D721Med (cell line): ENCODE measurements at regions not wholly inside any gene's neighbourhood (a gene's known extent, or its start where the extent isn't known, plus 50 kb on each side); places are given as distances from the start of the nearest gene placed in this dataset.
"Not testable (repeated sequence)": the region's sequence is repeated elsewhere in the genome, so short reads cannot be mapped to it uniquely, and the experiment has no call there.

ENCODE experiments used
- DNase-seq: peaks from one replicate; pipeline ENCODE4 v3.0.0; 2011; ENCODE audit warnings: low spot score; ENCODE audit not compliant: insufficient read length
- FAIRE-seq: peaks from 2 replicates; lab custom pipeline; 2011; peaks lifted over from hg19 to GRCh38; lab: Jason Lieb, UNC
- TF ChIP-seq, protein P1 (sequence below): IDR thresholded peaks from 2 replicates; pipeline ENCODE4 v1.5.1; 2012; ENCODE audit warnings: mild to moderate bottlenecking, control low read depth; ENCODE audit not compliant: insufficient read depth; ENCODE audit errors: missing control alignments

DNA sequence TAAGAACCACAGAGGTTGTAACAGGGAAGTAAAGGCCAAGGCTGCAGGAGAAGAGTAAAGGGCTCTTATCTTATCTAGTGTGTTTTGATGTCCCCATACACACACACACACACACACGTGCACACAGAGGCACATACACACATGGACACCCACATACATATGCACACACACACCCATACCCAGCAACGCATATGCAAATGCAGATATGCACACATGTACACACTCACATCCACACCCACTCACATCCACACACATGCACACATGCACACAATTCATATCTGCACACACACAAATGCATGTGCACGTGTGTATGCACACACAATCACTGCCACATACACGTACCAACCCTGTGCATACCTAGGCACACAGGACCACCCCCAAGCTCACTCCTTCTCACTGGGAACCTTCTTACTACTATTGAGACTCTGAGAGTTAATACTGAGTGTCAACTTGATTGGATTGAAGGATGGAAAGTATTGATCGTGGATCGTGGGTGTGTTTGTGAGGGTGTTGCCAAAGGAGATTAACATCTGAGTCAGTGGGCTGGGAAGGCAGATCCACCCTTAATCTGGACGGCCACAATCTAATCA is 99.0 kb upstream of the AKAP13 start:
- DNase-seq (peak; percentile 28), FAIRE-seq (no peak)
- TF ChIP-seq, protein P1, sequence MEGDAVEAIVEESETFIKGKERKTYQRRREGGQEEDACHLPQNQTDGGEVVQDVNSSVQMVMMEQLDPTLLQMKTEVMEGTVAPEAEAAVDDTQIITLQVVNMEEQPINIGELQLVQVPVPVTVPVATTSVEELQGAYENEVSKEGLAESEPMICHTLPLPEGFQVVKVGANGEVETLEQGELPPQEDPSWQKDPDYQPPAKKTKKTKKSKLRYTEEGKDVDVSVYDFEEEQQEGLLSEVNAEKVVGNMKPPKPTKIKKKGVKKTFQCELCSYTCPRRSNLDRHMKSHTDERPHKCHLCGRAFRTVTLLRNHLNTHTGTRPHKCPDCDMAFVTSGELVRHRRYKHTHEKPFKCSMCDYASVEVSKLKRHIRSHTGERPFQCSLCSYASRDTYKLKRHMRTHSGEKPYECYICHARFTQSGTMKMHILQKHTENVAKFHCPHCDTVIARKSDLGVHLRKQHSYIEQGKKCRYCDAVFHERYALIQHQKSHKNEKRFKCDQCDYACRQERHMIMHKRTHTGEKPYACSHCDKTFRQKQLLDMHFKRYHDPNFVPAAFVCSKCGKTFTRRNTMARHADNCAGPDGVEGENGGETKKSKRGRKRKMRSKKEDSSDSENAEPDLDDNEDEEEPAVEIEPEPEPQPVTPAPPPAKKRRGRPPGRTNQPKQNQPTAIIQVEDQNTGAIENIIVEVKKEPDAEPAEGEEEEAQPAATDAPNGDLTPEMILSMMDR = no peak

DNA sequence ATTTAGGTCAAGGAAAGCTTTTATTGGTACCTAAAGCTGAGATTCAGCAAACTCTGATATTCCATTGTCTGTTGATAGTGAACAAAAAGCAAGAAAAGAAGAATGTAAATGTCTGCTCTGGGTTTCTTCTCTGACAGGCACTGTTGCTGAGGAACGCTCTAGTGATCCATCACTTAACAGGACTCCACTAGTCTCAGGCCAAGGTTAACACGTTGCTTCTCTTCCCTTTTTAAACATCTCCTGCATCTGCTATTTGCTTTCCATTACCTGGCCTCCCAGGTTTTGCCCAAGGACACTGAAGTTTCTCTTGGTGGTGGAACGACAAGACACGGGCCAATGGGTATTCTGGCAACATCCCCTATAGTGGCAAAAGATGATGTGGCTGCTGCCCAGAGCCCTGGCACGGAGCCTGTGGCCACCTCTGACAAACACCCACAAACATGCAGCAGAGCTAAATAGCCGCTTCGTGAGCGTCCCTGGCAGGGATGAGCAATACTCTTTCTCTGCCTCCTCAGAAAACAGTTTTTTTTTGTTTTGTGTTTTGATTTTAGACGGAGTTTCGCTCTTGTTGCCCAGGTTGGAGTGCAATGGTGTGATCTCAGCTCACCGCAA is 97.8 kb upstream of the AKAP13 start:
- DNase-seq (no peak), FAIRE-seq (peak; percentile 16)
- TF ChIP-seq, protein P1 = no peak

DNA sequence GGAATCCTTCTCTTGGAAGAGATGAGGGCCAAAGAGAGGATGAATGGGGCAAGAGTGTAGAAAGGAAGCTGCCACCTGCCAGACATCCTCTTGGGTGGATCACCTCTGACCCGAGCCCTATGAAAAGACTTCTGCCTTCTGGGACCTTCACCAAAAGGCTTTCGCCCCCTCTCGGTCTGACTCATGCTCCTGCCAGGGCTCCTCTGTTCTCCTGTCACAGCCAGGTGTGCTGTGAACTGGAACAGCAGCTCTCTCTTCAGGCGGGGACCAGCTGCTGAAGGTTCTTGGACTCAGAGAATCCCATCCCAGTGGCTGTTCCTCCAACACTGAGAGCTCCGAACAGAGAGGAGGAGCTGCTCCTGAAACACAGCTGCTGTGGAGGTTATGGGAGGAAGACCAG is 96.6 kb upstream of the AKAP13 start:
- not testable (repeated sequence) for DNase-seq, FAIRE-seq

DNA sequence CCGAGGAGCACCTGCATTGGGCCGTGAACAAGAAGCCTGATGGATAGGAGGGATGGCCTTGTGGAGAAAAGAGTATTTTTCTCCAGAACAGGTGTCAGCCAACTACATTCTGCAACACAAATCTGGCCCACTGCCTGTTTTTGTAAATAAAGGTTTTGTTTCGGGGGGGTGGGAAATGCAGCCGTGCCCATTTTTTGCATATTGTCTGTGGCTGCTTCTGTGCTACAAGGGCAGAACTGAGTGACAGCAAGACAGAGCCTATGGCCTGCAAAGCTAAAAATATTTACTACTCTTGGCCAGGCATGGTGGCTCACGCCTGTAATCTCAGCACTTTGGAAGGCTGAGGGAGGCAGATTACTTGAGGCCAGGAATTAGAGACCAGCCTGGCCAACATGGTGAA is 95.9 kb upstream of the AKAP13 start:
- no peak for DNase-seq
- TF ChIP-seq, protein P1 = no peak
- FAIRE-seq = no peak

DNA sequence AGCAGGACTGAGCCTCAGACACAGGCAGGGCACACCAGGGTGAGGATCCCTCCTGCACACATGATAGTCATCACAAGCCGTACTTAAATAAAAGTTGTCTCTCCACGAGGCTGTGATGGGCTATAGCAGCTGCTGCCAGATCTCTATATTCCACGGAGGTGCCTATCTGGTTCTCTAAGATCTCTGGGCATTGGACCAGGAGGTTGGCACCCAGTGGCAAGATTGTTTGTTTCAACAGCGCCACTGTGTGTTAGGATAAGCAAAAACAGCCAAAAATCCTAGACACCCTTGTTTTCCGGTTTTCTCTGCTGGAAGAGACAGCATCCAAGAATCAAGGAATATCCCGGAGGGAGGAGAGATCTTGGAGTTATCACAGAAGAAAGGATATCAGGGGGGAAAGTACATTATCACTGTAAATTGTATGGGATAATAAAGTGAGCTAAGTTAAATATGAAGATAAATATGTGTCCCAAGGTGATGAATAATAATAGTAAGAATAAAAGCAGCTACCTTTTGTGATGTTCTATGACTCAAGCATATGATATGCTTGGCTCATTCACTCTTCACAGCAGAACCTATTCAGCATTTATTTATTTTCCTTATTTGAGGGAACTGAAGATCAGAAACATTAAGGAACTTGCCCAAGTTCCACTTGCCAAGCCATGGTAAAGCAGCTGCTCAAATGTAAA is 90.6 kb upstream of the AKAP13 start:
- no peak for FAIRE-seq
- DNase-seq = peak; percentile 33

DNA sequence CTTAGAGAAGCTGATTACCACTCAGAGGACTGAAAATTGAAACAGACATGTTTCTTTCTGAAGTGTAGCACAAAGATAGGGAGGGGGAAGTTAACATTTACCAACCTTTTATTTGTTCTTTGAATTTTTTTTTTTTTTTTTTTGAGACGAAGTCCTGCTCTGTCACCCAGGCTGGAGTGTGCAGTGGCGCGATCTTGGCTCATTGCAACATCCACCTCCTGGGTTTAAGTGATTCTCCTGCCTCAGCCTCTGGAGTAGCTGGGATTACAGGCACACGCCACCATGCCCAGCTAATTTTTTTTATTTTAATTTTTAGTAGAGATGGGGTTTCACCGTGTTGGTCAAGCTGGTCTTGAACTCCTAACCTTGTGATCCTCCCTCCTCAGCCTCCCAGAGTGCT is 87.8 kb upstream of the AKAP13 start:
- DNase-seq, FAIRE-seq: not testable (repeated sequence)

More for the DNA sequence above, 90.6 kb upstream of the AKAP13 start:
- TF ChIP-seq, protein P1 = peak; percentile 67

DNA sequence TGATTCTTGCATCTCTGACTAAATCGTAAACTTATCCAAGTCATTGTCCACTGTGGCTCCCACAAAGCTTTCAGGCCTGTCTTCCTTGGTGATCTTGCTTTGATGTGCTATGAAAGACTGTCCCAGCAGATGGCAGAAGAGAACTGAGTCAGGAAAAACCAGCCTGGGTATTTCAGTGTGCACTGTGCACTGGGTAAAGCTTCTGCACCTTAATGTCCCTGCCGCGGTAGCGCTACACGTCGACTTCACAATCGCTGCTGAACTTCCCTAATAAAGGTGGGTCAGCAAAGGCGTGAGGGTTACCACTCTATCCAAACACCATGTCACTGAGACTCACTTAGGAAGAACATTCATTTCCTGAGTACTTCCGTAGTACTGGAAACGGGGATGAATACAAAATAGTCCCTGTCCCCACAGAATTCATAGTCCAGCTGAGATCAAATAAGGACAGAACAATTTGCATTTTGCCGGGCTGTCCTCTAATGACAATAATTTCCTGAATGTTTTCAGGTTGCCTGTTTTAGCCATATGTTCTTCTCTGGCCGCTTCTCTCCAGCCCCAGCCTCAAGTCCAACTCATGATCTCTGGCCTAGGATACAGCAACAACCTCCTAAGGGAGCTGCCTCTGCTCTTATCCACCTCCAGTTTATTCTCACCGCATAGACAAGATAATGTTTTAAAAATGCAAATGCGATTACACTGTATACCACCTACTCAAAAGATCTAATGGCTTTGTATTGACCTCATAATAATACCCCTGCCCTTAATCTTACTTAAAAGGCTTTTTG is 83.6 kb upstream of the AKAP13 start:
- TF ChIP-seq, protein P1 = peak; percentile 72
- peak; percentile 64 for DNase-seq
- no peak for FAIRE-seq
